RWPE1 (cell line): ENCODE measurements at regions not wholly inside any gene's neighbourhood (a gene's known extent, or its start where the extent isn't known, plus 50 kb on each side); places are given as distances from the start of the nearest gene placed in this dataset.

Experiments used
- CTCF ChIA-PET: fragments of 350-600 bp; sonication (Branson Sonifier 250); formaldehyde crosslinking; extraction: SDS; loops from one replicate; lab custom pipeline; 2021; lab: Yijun Ruan, JAX
- POLR2A ChIA-PET: fragments of 400-600 bp; formaldehyde crosslinking; extraction: SDS; loops from one replicate; lab custom pipeline; 2020; ENCODE audit warnings: antibody characterized with exemption; ENCODE audit not compliant: low non-redundant PET; lab: Yijun Ruan, JAX
- DNase-seq: peaks from one replicate; pipeline ENCODE4 v3.0.0; 2012; ENCODE audit warnings: low spot score
- H3K27ac ChIP-seq: fragments of 450-650 bp; 2 replicates; pipeline ENCODE4 v1.5.1; 2017
- TF ChIP-seq, protein P1 (sequence below): fragments of 450-650 bp; conservative IDR thresholded peaks from 2 replicates; pipeline ENCODE4 v1.5.1; 2017; ENCODE audit warnings: low read depth, mild to moderate bottlenecking

DNA sequence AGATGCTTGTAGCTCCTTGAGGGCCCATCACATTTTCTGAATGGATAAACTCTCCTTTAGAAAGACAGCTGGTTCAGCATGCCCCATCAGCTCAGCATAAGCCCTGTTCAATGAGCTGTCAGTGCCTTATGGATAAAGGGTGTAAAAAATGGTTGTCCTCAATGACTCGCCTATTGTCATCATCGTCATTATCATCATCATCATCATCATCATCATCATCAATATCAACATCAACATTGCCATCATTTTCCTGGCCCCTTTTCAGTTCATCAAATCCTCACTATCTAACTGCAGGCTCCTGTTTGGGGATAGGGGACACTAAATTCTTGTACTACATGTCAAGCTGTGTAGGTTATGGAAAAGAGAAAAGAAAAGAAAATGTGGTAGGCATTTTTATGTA is 310.7 kb upstream of the MTNR1B start:
- no peak overlapping the region for H3K27ac ChIP-seq
- ChIA-PET CTCF (no interaction called here), POLR2A (no interaction called here)
- TF ChIP-seq, protein P1, sequence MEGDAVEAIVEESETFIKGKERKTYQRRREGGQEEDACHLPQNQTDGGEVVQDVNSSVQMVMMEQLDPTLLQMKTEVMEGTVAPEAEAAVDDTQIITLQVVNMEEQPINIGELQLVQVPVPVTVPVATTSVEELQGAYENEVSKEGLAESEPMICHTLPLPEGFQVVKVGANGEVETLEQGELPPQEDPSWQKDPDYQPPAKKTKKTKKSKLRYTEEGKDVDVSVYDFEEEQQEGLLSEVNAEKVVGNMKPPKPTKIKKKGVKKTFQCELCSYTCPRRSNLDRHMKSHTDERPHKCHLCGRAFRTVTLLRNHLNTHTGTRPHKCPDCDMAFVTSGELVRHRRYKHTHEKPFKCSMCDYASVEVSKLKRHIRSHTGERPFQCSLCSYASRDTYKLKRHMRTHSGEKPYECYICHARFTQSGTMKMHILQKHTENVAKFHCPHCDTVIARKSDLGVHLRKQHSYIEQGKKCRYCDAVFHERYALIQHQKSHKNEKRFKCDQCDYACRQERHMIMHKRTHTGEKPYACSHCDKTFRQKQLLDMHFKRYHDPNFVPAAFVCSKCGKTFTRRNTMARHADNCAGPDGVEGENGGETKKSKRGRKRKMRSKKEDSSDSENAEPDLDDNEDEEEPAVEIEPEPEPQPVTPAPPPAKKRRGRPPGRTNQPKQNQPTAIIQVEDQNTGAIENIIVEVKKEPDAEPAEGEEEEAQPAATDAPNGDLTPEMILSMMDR, result no peak
- no peak for DNase-seq

DNA sequence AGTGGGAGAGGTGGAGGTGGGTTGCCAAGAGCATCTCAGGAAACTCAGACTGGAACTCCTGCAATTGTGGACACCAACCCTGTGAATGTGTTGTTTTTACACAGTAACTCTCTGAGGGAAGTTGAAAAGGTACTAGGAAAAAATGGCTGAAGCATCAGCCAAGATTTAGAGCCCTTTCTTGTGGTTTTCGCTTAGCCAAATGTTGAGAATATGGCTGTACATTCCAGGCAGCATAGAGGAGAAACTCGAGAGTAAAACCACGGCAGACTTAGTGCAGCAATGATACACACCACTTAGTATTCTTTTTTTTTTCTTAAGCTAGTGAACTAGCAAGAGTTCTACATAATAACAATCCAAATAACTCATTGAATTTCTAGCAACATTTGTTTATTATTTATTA is 309.7 kb upstream of the MTNR1B start:
- no peak overlapping the region for H3K27ac ChIP-seq
- TF ChIP-seq, protein P1, result no peak
- ChIA-PET POLR2A (no interaction called here), CTCF (no interaction called here)
- no peak for DNase-seq

DNA sequence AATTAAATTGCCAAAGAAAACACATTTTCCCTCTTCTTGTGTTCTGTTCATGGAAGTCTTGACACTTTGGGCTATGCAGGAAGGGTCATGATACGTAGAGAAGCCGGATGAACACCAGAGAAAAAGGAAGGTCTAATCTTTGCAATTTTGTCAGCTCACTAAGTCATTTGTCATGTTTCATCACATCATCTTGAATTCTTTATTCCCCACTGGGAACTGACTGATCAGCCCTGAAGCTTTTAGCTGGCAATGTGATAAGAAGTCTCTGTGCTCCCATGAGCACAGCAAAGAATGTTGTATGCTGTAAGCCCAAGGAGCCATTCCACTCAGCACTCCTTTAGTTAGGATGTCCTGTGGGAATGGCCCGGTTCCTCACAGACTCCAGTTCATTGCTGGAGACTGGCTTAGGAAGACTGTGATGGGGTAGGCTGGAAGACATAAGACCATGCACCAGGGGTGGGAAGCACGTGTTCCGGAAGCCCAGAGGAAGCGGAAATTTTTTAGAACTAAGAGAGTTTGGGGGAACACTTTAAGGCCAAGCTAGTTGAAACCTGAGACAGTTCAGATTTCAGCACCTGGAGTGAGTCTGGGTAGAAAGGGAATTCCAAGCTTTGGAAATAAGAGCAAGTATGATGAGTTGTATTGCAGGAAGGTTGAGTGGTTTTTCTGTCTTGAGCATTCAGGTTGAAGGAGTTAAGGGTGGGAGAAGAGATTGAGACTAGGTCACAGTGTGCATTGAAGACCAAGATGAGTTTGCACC is 306.7 kb upstream of the MTNR1B start:
- POLR2A ChIA-PET, result no interaction called here
- TF ChIP-seq, protein P1, result no peak
- CTCF ChIA-PET, result no interaction called here

DNA sequence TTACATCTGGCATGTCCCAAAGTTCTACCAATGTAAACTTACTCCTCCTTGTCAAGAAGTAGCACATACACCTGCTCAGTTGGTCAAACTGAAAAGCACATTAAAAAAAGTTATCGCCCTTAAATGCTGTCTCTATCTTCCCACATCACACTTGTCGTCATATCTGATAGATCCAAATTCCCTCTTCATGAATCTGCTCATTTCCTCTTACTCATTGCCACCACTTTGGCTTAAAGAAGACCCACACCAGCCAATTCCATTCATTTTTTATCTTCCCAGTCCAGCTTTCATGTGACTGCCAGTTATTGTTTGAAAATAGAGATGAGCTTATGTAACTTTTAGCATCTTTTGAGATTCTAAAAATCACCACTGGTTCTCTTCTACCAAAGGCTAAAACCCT is 305.9 kb upstream of the MTNR1B start:
- ChIA-PET POLR2A (no interaction called here), CTCF (no interaction called here)
- H3K27ac ChIP-seq, result no peak overlapping the region
- no peak for DNase-seq
- TF ChIP-seq, protein P1, result no peak

More for the DNA sequence above, 306.7 kb upstream of the MTNR1B start:
- no peak overlapping the region for H3K27ac ChIP-seq
- no peak for DNase-seq

DNA sequence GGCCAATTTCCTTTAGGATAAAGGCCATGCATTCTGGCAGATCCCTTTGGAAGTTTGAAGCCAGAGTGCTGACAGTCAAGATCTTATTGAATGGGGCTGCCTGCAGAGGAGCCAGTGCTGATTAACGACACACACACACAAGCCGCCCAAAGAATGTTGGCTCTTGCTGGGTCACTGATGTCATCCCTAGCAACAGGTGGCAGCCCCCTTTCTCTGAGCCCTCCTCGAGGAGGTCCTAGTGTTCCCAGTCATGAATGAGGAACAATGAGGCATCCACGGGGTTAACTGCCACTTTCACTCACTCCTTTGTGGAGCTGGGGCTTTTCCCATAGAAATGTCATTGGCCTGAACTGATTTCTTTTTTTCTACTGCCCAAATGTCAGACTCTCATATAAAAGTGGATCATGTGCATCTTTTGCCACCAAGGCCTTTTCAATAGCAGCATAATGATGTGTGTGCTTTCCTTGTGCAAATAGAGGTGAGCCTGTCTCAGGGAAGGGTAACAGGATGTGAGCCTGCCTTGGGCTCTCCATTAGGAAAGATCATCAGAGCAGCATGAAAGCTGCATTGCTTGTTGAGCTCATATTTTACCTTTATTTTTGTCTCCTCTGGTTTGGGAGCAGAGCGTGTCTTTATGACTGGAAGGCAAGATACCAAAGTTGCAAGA is 301.8 kb upstream of the MTNR1B start:
- H3K27ac ChIP-seq, result no peak overlapping the region
- ChIA-PET CTCF (no interaction called here), POLR2A (no interaction called here)
- DNase-seq, result no peak
- TF ChIP-seq, protein P1, result no peak

DNA sequence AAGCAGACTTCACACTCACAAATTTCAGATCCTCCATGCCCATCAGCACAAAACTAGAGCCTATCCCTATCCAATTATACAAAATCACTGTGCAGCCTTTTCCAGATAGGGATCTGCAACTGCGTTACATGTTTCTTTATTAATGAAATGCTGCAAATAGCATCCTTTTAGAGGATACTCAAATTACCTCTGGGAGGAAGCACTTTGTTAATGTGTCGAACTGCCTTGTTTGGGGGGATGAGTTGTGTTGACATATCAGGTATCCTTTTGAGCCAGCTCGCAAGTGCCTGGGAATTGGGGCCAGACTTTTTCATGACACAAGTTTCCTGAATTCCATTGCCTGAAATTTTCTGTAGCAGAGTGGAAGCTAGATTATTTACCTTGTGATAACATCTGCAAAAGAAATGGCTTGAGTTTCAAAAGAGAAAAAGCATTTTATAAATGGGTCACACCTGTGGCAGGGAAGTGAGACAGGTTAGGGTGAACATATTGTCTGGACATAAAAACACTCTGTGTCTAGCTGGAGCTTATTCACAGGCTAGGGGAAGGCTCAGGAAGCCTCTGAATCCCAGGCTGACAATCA is 299.1 kb upstream of the MTNR1B start:
- CTCF ChIA-PET, result interaction anchor here (0.6 kb wide), 1 partner anchor 69 kb away, joined by 3 read pairs; no protein-coding TSS in a partner anchor
- TF ChIP-seq, protein P1, result no peak
- no peak overlapping the region for H3K27ac ChIP-seq
- DNase-seq, result no peak
- POLR2A ChIA-PET, result no interaction called here
